ENCODE measurements at regions not wholly inside any gene's neighbourhood (a gene's known extent, or its start where the extent isn't known, plus 50 kb on each side); places are given as distances from the start of the nearest gene placed in this dataset.

DNA sequence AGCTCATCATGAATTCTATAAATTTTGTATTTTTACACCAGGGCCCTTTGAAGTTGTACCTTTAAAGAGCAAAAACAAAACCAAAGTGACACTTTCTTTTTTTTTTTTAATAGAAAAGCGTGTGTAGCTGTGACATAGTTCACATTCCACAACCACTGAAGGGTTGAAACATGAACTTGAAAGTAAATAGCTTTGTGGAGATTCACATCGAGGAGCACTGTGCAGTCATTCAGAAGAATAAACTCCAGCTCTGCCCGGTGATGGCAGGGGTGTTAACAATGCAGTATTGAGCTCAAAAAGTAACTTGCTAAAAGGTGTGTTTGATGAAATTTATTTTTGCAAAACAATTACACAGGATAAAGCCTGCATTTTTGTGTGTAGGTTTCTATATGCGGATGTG, 1166.2 kb downstream of the TBC1D22A start:
- no peak for DNase-seq (ENCODE audit: low spot score in 2 of 2)
- H3K27ac ChIP-seq = no peak overlapping the region
- H3K4me1 ChIP-seq = no peaks in the 10 kb centered on the region
- H3K36me3 ChIP-seq = no peaks in the 10 kb centered on the region
- H3K27me3 ChIP-seq = no peaks in the 10 kb centered on the region
- no peak overlapping the region for H3K4me3 ChIP-seq
- 42 to 43% methylated on average over 4 of the region's 4 CpGs for WGBS, 2 donors
- no peak for TF ChIP-seq EP300 (IDR thresholded peaks at IDR 0.05)
- TF ChIP-seq, protein P1, sequence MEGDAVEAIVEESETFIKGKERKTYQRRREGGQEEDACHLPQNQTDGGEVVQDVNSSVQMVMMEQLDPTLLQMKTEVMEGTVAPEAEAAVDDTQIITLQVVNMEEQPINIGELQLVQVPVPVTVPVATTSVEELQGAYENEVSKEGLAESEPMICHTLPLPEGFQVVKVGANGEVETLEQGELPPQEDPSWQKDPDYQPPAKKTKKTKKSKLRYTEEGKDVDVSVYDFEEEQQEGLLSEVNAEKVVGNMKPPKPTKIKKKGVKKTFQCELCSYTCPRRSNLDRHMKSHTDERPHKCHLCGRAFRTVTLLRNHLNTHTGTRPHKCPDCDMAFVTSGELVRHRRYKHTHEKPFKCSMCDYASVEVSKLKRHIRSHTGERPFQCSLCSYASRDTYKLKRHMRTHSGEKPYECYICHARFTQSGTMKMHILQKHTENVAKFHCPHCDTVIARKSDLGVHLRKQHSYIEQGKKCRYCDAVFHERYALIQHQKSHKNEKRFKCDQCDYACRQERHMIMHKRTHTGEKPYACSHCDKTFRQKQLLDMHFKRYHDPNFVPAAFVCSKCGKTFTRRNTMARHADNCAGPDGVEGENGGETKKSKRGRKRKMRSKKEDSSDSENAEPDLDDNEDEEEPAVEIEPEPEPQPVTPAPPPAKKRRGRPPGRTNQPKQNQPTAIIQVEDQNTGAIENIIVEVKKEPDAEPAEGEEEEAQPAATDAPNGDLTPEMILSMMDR (IDR thresholded peaks at IDR 0.05) = no peak
- peaks cover 0 to 20% (median 0%) of the 10 kb centered on the region in 4 donors for H3K9me3 ChIP-seq

DNA sequence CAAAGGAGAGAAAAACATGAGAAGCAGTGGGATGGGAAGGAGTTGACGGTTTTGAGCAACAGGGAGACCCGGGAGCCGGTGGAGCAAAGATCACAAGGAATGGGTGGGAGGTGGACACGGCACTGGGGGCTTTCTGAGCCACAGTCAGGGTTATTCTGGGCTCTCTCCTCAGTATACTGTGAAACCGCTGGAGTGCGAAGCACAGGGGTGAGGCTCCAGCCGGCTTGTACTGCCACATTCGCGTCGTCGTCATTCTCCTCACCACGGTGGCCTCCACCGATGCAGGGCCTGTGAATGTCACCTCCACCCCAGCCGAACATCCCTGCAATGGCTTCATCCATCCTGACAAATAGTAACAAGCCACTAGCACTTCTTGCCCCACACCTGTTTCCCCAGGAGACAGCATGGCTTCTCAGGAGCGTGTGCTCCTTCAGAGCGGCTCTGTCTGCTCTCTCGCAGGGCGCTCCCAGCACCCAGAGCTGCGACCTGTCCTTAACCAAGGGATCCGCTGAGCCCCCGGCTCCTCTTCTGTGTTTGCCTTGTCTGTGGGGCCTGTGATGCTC, 1165.3 kb downstream of the TBC1D22A start:
- TF ChIP-seq POLR2A (IDR thresholded peaks at IDR 0.05) (no peak), EP300 (IDR thresholded peaks at IDR 0.05) (no peak)
- Histone ChIP-seq H3K9me3 (peaks cover 0 to 13% (median 0%) of the 10 kb centered on the region in 4 donors), H3K27me3 (no peaks in the 10 kb centered on the region), H3K36me3 (no peaks in the 10 kb centered on the region), H3K4me3 (no peak overlapping the region), H3K27ac (no peak overlapping the region), H3K4me1 (no peaks in the 10 kb centered on the region)
- WGBS, 2 donors = 86 to 93% methylated on average over 21 of the region's 21 CpGs
- DNase-seq (ENCODE audit: low spot score in 2 of 2) = no peak

DNA sequence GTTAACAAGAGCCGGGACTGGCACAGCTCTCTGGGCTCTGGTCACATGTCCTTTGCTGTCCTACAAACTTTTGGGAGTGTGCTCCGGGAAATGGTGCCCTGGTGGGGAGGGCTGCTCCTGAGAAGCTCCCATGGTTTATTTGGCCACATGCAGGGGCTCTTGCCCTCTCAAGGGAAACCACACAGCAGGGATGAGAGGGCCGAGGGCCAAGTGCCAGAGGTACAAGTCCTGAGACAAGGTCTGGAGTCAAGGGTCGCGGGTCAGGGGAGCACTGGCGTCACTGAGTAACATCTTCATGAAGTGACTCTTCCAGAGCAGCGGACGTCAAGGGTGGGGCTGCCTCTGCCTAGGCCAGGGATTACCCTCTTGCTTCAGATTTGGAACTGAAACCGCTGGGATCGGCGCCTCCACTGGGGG, 1160.6 kb downstream of the TBC1D22A start:
- 85 to 88% methylated on average over 11 of the region's 11 CpGs for WGBS, 2 donors
- H3K4me3 ChIP-seq = no peak overlapping the region
- no peaks in the 10 kb centered on the region for H3K27me3 ChIP-seq

DNA sequence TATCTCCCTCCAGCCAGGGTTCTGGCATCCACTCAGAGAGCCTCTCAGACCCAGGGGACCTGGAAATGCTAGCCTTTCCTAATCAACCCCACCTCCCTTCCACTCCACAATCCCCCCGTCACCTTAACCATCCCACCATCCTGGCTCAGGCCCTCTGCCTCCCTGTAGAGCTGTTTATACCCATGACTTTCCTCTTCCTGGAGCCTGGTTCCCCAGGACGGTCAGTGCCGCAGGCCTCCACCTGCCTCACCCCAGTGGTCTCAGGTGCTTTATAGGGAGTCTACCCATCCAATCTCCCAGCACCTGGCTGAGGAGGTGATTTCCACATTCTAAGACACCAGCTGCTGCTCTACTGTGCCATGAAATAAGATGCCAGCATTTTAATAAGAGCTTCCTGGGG, 1159.5 kb downstream of the TBC1D22A start:
- no peaks in the 10 kb centered on the region for H3K36me3 ChIP-seq
- TF ChIP-seq, protein P1 (IDR thresholded peaks at IDR 0.05) = no peak
- TF ChIP-seq POLR2A (IDR thresholded peaks at IDR 0.05) (no peak), EP300 (IDR thresholded peaks at IDR 0.05) (no peak)
- no peak overlapping the region for H3K27ac ChIP-seq
- peaks cover 0 to 11% (median 0%) of the 10 kb centered on the region in 4 donors for H3K9me3 ChIP-seq
- H3K27me3 ChIP-seq = no peaks in the 10 kb centered on the region
- H3K4me3 ChIP-seq = no peak overlapping the region
- 91 to 100% methylated on average over 3 of the region's 3 CpGs for WGBS, 2 donors
- H3K4me1 ChIP-seq = no peaks in the 10 kb centered on the region
- DNase-seq (ENCODE audit: low spot score in 2 of 2) = no peak

More for the DNA sequence above, 1160.6 kb downstream of the TBC1D22A start:
- no peak overlapping the region for H3K27ac ChIP-seq
- H3K9me3 ChIP-seq = peaks cover 0 to 11% (median 0%) of the 10 kb centered on the region in 4 donors
- H3K4me1 ChIP-seq = no peaks in the 10 kb centered on the region
- no peaks in the 10 kb centered on the region for H3K36me3 ChIP-seq
- no peak for DNase-seq (ENCODE audit: low spot score in 2 of 2)
- TF ChIP-seq POLR2A (IDR thresholded peaks at IDR 0.05) (no peak), EP300 (IDR thresholded peaks at IDR 0.05) (no peak)
- TF ChIP-seq, protein P1 (IDR thresholded peaks at IDR 0.05) = no peak

DNA sequence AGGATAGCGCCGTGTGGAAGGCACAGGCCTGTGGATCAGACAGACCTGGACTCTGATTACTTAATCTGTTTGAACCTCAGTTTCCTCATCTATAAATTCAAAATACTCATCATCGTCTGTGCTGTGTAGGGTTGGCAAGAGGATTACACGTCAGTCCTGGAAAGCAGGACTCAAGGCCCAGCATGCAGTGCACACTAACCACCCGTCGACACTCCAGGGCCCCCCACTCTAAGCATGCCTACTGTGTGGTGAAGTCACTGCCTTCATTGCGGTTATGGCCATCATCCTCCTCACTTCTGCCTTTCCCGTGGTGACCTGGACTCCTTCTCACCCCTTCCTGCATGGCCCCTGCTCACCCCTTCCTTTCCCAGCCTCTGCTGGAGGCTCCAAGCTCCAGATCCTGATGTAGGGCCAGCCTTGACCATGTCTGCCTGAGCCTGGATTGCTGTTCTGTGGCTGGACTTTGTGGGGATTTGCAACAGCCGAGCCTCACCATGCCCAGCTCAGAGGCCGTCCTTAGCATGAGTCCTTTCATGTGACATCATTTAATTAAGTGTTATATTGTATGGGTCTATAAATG, 1158.0 kb downstream of the TBC1D22A start:
- WGBS, 2 donors = 77 to 91% methylated on average over 10 of the region's 10 CpGs
- Histone ChIP-seq H3K4me1 (no peaks in the 10 kb centered on the region), H3K27me3 (no peaks in the 10 kb centered on the region), H3K9me3 (peaks cover 0 to 11% (median 0%) of the 10 kb centered on the region in 4 donors), H3K27ac (no peak overlapping the region), H3K4me3 (no peak overlapping the region), H3K36me3 (no peaks in the 10 kb centered on the region)
- DNase-seq (ENCODE audit: low spot score in 2 of 2) = no peak
- TF ChIP-seq, protein P1 (IDR thresholded peaks at IDR 0.05) = no peak
- TF ChIP-seq POLR2A (IDR thresholded peaks at IDR 0.05) = no peak
- TF ChIP-seq EP300 (IDR thresholded peaks at IDR 0.05) = no peak

Data from tibial nerve (tissue), 4 donors.